ENCODE measurements at regions not wholly inside any gene's neighbourhood (a gene's known extent, or its start where the extent isn't known, plus 50 kb on each side); places are given as distances from the start of the nearest gene placed in this dataset.

GRCh38 chr3:168885028-168885427, 778.5 kb downstream of the MECOM start:
- DNase-seq: peak; percentile 16

GRCh38 chr3:168884353-168884903, 779.1 kb downstream of the MECOM start:
- DNase-seq: peak; percentile 55

- DNase-seq: no peak
Observed at GRCh38 chr3:168883145-168883544, 780.4 kb downstream of the MECOM start.

GRCh38 chr3:168881804-168882203, 781.7 kb downstream of the MECOM start:
- DNase-seq: no peak

- no peak for DNase-seq
Observed at GRCh38 chr3:168878655-168879054, 782.9 kb upstream of the GOLIM4 start.

- DNase-seq: no peak
Observed at GRCh38 chr3:168877899-168878298, 782.2 kb upstream of the GOLIM4 start.

GRCh38 chr3:168876346-168877035, 780.8 kb upstream of the GOLIM4 start:
- DNase-seq: no peak

GRCh38 chr3:168872826-168873225, 777.1 kb upstream of the GOLIM4 start:
- no peak for DNase-seq

GRCh38 chr3:168870892-168871291, 775.2 kb upstream of the GOLIM4 start:
- DNase-seq: no peak

GRCh38 chr3:168865022-168865551, 769.4 kb upstream of the GOLIM4 start:
- DNase-seq: peak; percentile 26

GRCh38 chr3:168864107-168865021, 768.6 kb upstream of the GOLIM4 start:
- DNase-seq: no peak

- no peak for DNase-seq
Observed at GRCh38 chr3:168863561-168863960, 767.8 kb upstream of the GOLIM4 start.

GRCh38 chr3:168862466-168862865, 766.7 kb upstream of the GOLIM4 start:
- no peak for DNase-seq

GRCh38 chr3:168860592-168860991, 764.9 kb upstream of the GOLIM4 start:
- DNase-seq: no peak

- no peak for DNase-seq
Observed at GRCh38 chr3:168860028-168860427, 764.3 kb upstream of the GOLIM4 start.

- DNase-seq: no peak
Observed at GRCh38 chr3:168859574-168859973, 763.9 kb upstream of the GOLIM4 start.

- DNase-seq: no peak
Observed at GRCh38 chr3:168859143-168859542, 763.4 kb upstream of the GOLIM4 start.

GRCh38 chr3:168858327-168858726, 762.6 kb upstream of the GOLIM4 start:
- no peak for DNase-seq

GRCh38 chr3:168850109-168850508, 754.4 kb upstream of the GOLIM4 start:
- no peak for DNase-seq

- DNase-seq: peak; percentile 54
Observed at GRCh38 chr3:168847291-168847883, 751.7 kb upstream of the GOLIM4 start.

- DNase-seq: no peak
Observed at GRCh38 chr3:168844894-168845482, 749.3 kb upstream of the GOLIM4 start.

- DNase-seq: no peak
Observed at GRCh38 chr3:168844472-168844871, 748.7 kb upstream of the GOLIM4 start.
